Suprapubic skin (tissue), 4 donors: ENCODE measurements at regions not wholly inside any gene's neighbourhood (a gene's known extent, or its start where the extent isn't known, plus 50 kb on each side); places are given as distances from the start of the nearest gene placed in this dataset.
"Not testable (repeated sequence)": the region's sequence is repeated elsewhere in the genome, so short reads cannot be mapped to it uniquely, and the experiment has no call there.

Source experiments
- EP300 ChIP-seq: sonication (generic); formaldehyde crosslinking; IDR thresholded peaks from one replicate; pipeline ENCODE4 v1.6.1; 2017; ENCODE audit warnings: antibody characterized with exemption
- POLR2AphosphoS5 ChIP-seq, 3 donors: sonication (generic); formaldehyde crosslinking; IDR thresholded peaks; one replicate each; pipeline ENCODE4 v1.6.1; 2017; ENCODE audit warnings: antibody characterized with exemption in 3 of 3
- TF ChIP-seq, protein P1 (sequence below), 2 donors: fragments of 200-600 bp in 1 of 2; fragments of 450-650 bp in 1 of 2; sonication (generic) in 1 of 2; IDR thresholded peaks; one replicate each; pipeline ENCODE4 v1.5.1; 2016 to 2019; ENCODE audit warnings: antibody characterized with exemption in 2 of 2, mild to moderate bottlenecking in 1 of 2, moderate library complexity in 1 of 2

GRCh38 chr20:53854609-53854926 lies 215.8 kb downstream of the BCAS1 start:
- TF ChIP-seq, protein P1, sequence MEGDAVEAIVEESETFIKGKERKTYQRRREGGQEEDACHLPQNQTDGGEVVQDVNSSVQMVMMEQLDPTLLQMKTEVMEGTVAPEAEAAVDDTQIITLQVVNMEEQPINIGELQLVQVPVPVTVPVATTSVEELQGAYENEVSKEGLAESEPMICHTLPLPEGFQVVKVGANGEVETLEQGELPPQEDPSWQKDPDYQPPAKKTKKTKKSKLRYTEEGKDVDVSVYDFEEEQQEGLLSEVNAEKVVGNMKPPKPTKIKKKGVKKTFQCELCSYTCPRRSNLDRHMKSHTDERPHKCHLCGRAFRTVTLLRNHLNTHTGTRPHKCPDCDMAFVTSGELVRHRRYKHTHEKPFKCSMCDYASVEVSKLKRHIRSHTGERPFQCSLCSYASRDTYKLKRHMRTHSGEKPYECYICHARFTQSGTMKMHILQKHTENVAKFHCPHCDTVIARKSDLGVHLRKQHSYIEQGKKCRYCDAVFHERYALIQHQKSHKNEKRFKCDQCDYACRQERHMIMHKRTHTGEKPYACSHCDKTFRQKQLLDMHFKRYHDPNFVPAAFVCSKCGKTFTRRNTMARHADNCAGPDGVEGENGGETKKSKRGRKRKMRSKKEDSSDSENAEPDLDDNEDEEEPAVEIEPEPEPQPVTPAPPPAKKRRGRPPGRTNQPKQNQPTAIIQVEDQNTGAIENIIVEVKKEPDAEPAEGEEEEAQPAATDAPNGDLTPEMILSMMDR (IDR thresholded peaks at IDR 0.05): not testable (repeated sequence)
- not testable (repeated sequence) for TF ChIP-seq EP300; POLR2AphosphoS5 (IDR thresholded peaks at IDR 0.05)
